Upper lobe of left lung (tissue), 6 donors: ENCODE measurements at regions not wholly inside any gene's neighbourhood (a gene's known extent, or its start where the extent isn't known, plus 50 kb on each side); places are given as distances from the start of the nearest gene placed in this dataset.

Experiments
- ATAC-seq, 2 donors: fragments of 200-7000 bp; cut with Tn5 transposase; one replicate each; pipeline ENCODE4 v1.9.1; 2022; ENCODE audit warnings: mild to moderate bottlenecking in 2 of 2, moderate library complexity in 2 of 2; ENCODE audit not compliant: low FRiP score in 2 of 2
- DNase-seq, 2 donors: peaks; one replicate each; pipeline ENCODE4 v3.0.0-alpha.2; 2019 to 2020
- H3K27ac ChIP-seq, 4 donors: fragments of 200-600 bp; sonication (generic); one replicate each; pipeline ENCODE4 v1.5.1; 2016 to 2019
- H3K27me3 ChIP-seq, 4 donors: fragments of 200-600 bp; sonication (generic); one replicate each; pipeline ENCODE4 v1.5.1; 2017 to 2019
- H3K36me3 ChIP-seq, 4 donors: fragments of 200-600 bp; sonication (generic); one replicate each; pipeline ENCODE4 v1.5.1; 2016 to 2019
- H3K4me1 ChIP-seq, 4 donors: fragments of 200-600 bp; sonication (generic); one replicate each; pipeline ENCODE4 v1.5.1; 2018 to 2019
- H3K4me3 ChIP-seq, 4 donors: fragments of 200-600 bp; sonication (generic); one replicate each; pipeline ENCODE4 v1.5.1; 2017 to 2019; ENCODE audit warnings: mild to moderate bottlenecking in 2 of 4, moderate library complexity in 1 of 4
- H3K9me3 ChIP-seq, 4 donors: fragments of 200-600 bp; sonication (generic); one replicate each; pipeline ENCODE4 v1.5.1; 2018 to 2019
- EP300 ChIP-seq, 4 donors: sonication (generic); formaldehyde crosslinking; IDR thresholded peaks; one replicate each; pipeline ENCODE4 v1.5.1; 2017; ENCODE audit warnings: antibody characterized with exemption in 4 of 4, control low read depth in 2 of 4
- POLR2A ChIP-seq, 4 donors: fragments of 450-650 bp; IDR thresholded peaks; one replicate each; pipeline ENCODE4 v1.5.1; 2016 to 2017; ENCODE audit warnings: antibody characterized with exemption in 4 of 4, mild to moderate bottlenecking in 2 of 4
- POLR2AphosphoS5 ChIP-seq, 2 donors: sonication (generic); formaldehyde crosslinking; IDR thresholded peaks; one replicate each; pipeline ENCODE4 v1.5.1; 2017; ENCODE audit warnings: antibody characterized with exemption in 2 of 2
- WGBS, 2 donors: methylation state at CpG; one replicate each; pipeline ENCODE4 v1.1.5; 2017 to 2018; 5-methylcytosine and 5-hydroxymethylcytosine counted together
- TF ChIP-seq, protein P1 (sequence below), 6 experiments: fragments of 450-650 bp in 4 of 6; fragments of 200-600 bp in 2 of 6; sonication (generic) in 2 of 6; IDR thresholded peaks; one replicate each; pipeline ENCODE4 v1.5.1; 2016 to 2019; ENCODE audit warnings: antibody characterized with exemption in 6 of 6
- donor health status: DM: no; HTN: no; CAD: no; lungs with moderate emphysema.
- donor health status: DM: no; HTN: yes; CAD: no; lungs with severe emphysema.

DNA sequence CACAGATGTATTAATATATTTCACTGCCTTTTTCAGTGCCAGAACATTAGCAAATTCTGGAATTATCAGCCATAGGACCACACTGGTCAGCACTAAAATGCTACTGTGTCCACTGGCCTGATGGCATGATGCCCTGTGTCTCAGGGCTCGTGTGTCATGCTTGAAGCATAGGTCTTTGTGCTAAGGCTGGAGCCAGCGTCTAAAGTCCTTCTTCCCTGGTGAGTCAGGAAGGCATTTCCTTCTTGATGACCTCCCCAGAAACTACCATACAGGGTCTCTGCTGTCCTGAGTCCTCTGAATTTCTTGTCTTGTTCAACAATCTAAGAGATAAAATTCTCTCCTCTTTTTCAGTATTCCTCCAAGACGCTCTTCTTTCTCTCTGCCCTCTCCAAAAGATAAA is 489.9 kb downstream of the PSAT1 start:
- H3K27ac ChIP-seq, result no peak overlapping the region
- no peak for ATAC-seq
- no peaks in the 10 kb centered on the region for H3K27me3 ChIP-seq
- TF ChIP-seq, protein P1, sequence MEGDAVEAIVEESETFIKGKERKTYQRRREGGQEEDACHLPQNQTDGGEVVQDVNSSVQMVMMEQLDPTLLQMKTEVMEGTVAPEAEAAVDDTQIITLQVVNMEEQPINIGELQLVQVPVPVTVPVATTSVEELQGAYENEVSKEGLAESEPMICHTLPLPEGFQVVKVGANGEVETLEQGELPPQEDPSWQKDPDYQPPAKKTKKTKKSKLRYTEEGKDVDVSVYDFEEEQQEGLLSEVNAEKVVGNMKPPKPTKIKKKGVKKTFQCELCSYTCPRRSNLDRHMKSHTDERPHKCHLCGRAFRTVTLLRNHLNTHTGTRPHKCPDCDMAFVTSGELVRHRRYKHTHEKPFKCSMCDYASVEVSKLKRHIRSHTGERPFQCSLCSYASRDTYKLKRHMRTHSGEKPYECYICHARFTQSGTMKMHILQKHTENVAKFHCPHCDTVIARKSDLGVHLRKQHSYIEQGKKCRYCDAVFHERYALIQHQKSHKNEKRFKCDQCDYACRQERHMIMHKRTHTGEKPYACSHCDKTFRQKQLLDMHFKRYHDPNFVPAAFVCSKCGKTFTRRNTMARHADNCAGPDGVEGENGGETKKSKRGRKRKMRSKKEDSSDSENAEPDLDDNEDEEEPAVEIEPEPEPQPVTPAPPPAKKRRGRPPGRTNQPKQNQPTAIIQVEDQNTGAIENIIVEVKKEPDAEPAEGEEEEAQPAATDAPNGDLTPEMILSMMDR (IDR thresholded peaks at IDR 0.05), result no peak
- TF ChIP-seq EP300 (IDR thresholded peaks at IDR 0.05) (no peak), POLR2A (IDR thresholded peaks at IDR 0.05) (no peak)
- 46 to 64% methylated on average over 3 of the region's 3 CpGs for WGBS, 2 donors
- H3K9me3 ChIP-seq, result no peaks in the 10 kb centered on the region
- H3K4me1 ChIP-seq, result no peaks in the 10 kb centered on the region
- no peak overlapping the region for H3K4me3 ChIP-seq
- no peaks in the 10 kb centered on the region for H3K36me3 ChIP-seq
- no peak for DNase-seq

DNA sequence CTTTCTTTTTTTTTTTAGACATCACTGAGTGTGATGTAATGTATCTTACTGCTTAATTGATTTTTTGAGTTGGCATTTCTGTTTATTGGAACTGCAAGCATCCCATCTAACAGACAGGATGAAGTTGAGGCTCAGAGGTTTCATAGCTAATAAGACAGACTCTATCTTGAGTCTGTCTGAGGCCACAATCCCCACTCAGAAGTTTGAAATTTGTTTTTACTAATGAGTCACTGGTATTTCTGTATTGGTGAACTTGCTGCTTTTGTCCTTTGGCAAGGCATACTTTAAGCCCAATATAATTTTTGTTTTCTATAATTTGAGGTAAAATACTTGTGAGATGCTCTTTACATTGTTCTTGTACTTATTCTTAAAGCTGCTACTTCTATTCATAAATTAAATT is 491.2 kb downstream of the PSAT1 start:
- no peak for DNase-seq
- Histone ChIP-seq H3K4me3 (no peak overlapping the region), H3K36me3 (no peaks in the 10 kb centered on the region), H3K4me1 (no peaks in the 10 kb centered on the region), H3K27me3 (no peaks in the 10 kb centered on the region), H3K27ac (no peak overlapping the region), H3K9me3 (no peaks in the 10 kb centered on the region)
- no peak for ATAC-seq
- TF ChIP-seq, protein P1 (IDR thresholded peaks at IDR 0.05), result no peak
- TF ChIP-seq POLR2AphosphoS5 (IDR thresholded peaks at IDR 0.05), result no peak
- no peak for TF ChIP-seq POLR2A (IDR thresholded peaks at IDR 0.05)
- no peak for TF ChIP-seq EP300 (IDR thresholded peaks at IDR 0.05)

DNA sequence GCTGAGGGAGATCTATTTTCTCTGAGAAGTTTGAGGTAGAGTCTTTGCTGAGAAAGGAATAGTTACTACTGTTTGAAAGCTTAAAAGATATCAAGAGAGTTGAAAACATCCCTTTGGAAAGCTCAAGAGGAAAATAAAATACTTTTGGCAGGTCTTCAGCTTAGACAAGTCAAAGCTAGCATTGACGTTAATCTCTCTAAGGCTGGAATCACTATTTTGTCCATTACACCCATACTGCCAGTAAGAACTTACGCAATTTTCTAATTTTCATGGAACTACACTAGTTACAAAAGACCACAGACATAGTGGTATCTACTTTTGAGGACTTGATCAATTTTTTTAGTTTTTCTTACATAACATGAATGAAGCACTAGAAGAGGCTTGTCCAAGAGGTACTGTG is 494.9 kb downstream of the PSAT1 start:
- Histone ChIP-seq H3K36me3 (no peaks in the 10 kb centered on the region), H3K9me3 (no peaks in the 10 kb centered on the region), H3K27ac (no peak overlapping the region), H3K27me3 (no peaks in the 10 kb centered on the region), H3K4me3 (no peak overlapping the region), H3K4me1 (no peaks in the 10 kb centered on the region)
- 78 to 87% methylated on average over 2 of the region's 2 CpGs for WGBS, 2 donors
- DNase-seq (no peak), ATAC-seq (no peak)
- TF ChIP-seq EP300 (IDR thresholded peaks at IDR 0.05) (no peak), POLR2A (IDR thresholded peaks at IDR 0.05) (no peak), POLR2AphosphoS5 (IDR thresholded peaks at IDR 0.05) (no peak)
- TF ChIP-seq, protein P1 (IDR thresholded peaks at IDR 0.05), result no peak

DNA sequence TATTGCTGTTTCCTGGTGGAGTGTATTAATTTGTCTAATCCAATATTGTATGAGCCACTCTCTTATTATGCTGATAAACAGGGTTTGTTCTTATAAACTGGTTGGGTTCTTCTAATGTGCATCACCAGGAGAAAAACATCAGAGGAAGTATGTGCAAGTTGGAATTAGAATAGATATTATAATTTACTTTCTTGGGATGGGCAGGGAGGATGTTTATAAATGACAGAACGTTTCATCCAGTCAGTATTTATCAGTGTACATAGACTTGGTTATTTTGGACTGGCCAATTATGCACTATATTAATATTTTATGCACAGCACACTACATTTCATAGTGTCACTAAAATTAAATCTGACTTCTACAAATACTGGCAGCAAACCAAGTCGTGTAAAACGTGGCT is 495.8 kb downstream of the PSAT1 start:
- DNase-seq, result no peak
- Histone ChIP-seq H3K9me3 (no peaks in the 10 kb centered on the region), H3K4me3 (no peak overlapping the region), H3K27ac (no peak overlapping the region), H3K4me1 (no peaks in the 10 kb centered on the region), H3K36me3 (no peaks in the 10 kb centered on the region), H3K27me3 (no peaks in the 10 kb centered on the region)
- WGBS, 2 donors, result 50 to 53% methylated on average over 3 of the region's 3 CpGs
- TF ChIP-seq POLR2AphosphoS5 (IDR thresholded peaks at IDR 0.05) (no peak), POLR2A (IDR thresholded peaks at IDR 0.05) (no peak), EP300 (IDR thresholded peaks at IDR 0.05) (no peak)
- TF ChIP-seq, protein P1 (IDR thresholded peaks at IDR 0.05), result no peak
- ATAC-seq, result no peak

DNA sequence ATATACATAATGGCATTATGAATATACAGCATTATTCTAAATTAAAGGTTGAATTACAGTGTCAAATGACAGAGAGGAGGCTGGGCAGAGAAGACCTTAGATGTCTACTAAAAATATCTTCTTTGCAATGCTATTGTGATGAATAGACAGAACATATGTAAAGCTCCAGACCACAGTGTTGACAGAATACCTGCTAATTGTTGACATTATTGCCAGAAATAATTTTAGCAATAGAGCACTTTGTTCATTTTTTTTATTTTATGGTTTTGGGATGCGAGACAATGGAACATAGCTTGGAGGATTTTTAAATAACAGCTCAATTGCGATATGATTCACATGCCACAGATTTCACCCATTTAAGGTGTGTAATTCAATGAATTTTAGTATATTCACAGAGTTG is 508.8 kb downstream of the PSAT1 start:
- ATAC-seq (no peak), DNase-seq (no peak)
- H3K36me3 ChIP-seq, result no peaks in the 10 kb centered on the region
- H3K27me3 ChIP-seq, result no peaks in the 10 kb centered on the region
- no peaks in the 10 kb centered on the region for H3K4me1 ChIP-seq
- TF ChIP-seq, protein P1 (IDR thresholded peaks at IDR 0.05), result no peak
- TF ChIP-seq POLR2AphosphoS5 (IDR thresholded peaks at IDR 0.05) (no peak), EP300 (IDR thresholded peaks at IDR 0.05) (no peak), POLR2A (IDR thresholded peaks at IDR 0.05) (no peak)
- no peaks in the 10 kb centered on the region for H3K9me3 ChIP-seq
- WGBS, 2 donors, result 92 to 94% methylated on average over 2 of the region's 2 CpGs
- H3K4me3 ChIP-seq, result no peak overlapping the region
- no peak overlapping the region for H3K27ac ChIP-seq
